ENCODE measurements at regions not wholly inside any gene's neighbourhood (a gene's known extent, or its start where the extent isn't known, plus 50 kb on each side); places are given as distances from the start of the nearest gene placed in this dataset.

GRCh38 chr5:145218019-145218418, 617.1 kb downstream of the PRELID2 start:
- no peak for TF ChIP-seq CTCF (IDR thresholded peaks at IDR 0.05; ENCODE audit: borderline replicate concordance, control extremely low read depth, extremely low read depth, insufficient read depth, missing control alignments)
- in situ Hi-C loops (cut with MboI; ENCODE audit: low sequenced_read_pairs, unreplicated experiment), result no loop called here
- no peak for DNase-seq (ENCODE audit: low spot score)

- in situ Hi-C loops (cut with MboI; ENCODE audit: low sequenced_read_pairs, unreplicated experiment), result no loop called here
Measured at GRCh38 chr5:145210020-145210419, 625.1 kb downstream of the PRELID2 start.

GRCh38 chr5:145205546-145205945, 629.6 kb downstream of the PRELID2 start:
- TF ChIP-seq CTCF (IDR thresholded peaks at IDR 0.05; ENCODE audit: borderline replicate concordance, control extremely low read depth, extremely low read depth, insufficient read depth, missing control alignments), result no peak
- in situ Hi-C loops (cut with MboI; ENCODE audit: low sequenced_read_pairs, unreplicated experiment), result no loop called here
- no peak for DNase-seq (ENCODE audit: low spot score)

More at GRCh38 chr5:145210020-145210419, 625.1 kb downstream of the PRELID2 start:
- no peak for TF ChIP-seq CTCF (IDR thresholded peaks at IDR 0.05; ENCODE audit: borderline replicate concordance, control extremely low read depth, extremely low read depth, insufficient read depth, missing control alignments)
- no peak for DNase-seq (ENCODE audit: low spot score)

GRCh38 chr5:145204743-145205142, 630.4 kb downstream of the PRELID2 start:
- TF ChIP-seq CTCF (IDR thresholded peaks at IDR 0.05; ENCODE audit: borderline replicate concordance, control extremely low read depth, extremely low read depth, insufficient read depth, missing control alignments), result no peak
- in situ Hi-C loops (cut with MboI; ENCODE audit: low sequenced_read_pairs, unreplicated experiment), result no loop called here
- DNase-seq (ENCODE audit: low spot score), result no peak

GRCh38 chr5:145203193-145203592, 631.9 kb downstream of the PRELID2 start:
- in situ Hi-C loops (cut with MboI; ENCODE audit: low sequenced_read_pairs, unreplicated experiment), result no loop called here
- no peak for TF ChIP-seq CTCF (IDR thresholded peaks at IDR 0.05; ENCODE audit: borderline replicate concordance, control extremely low read depth, extremely low read depth, insufficient read depth, missing control alignments)
- no peak for DNase-seq (ENCODE audit: low spot score)

GRCh38 chr5:145198525-145199260, 636.4 kb downstream of the PRELID2 start:
- DNase-seq (ENCODE audit: low spot score), result no peak
- no peak for TF ChIP-seq CTCF (IDR thresholded peaks at IDR 0.05; ENCODE audit: borderline replicate concordance, control extremely low read depth, extremely low read depth, insufficient read depth, missing control alignments)
- in situ Hi-C loops (cut with MboI; ENCODE audit: low sequenced_read_pairs, unreplicated experiment), result no loop called here

All from GM13976 (cell line).